Kidney glomerular epithelial cell (primary cell): ENCODE measurements at regions not wholly inside any gene's neighbourhood (a gene's known extent, or its start where the extent isn't known, plus 50 kb on each side); places are given as distances from the start of the nearest gene placed in this dataset.

Source experiments
- DNase-seq: peaks from one replicate; lab custom pipeline; 2025; lab: John Stamatoyannopoulos, UW

- DNase-seq: no peak
Measured at GRCh38 chr18:60775978-60776377, 403.4 kb upstream of the MC4R start.

GRCh38 chr18:60784161-60784560, 411.6 kb upstream of the MC4R start:
- no peak for DNase-seq

- no peak for DNase-seq
Measured at GRCh38 chr18:60794802-60795201, 422.2 kb upstream of the MC4R start.

GRCh38 chr18:60804415-60804814, 431.8 kb upstream of the MC4R start:
- no peak for DNase-seq

GRCh38 chr18:60809937-60810336, 437.4 kb upstream of the MC4R start:
- DNase-seq: no peak

- no peak for DNase-seq
Measured at GRCh38 chr18:60812921-60813320, 440.3 kb upstream of the MC4R start.

GRCh38 chr18:60826346-60826745, 453.8 kb upstream of the MC4R start:
- DNase-seq: no peak

- DNase-seq: no peak
Measured at GRCh38 chr18:60831971-60832370, 459.4 kb upstream of the MC4R start.

GRCh38 chr18:60838677-60839076, 466.1 kb upstream of the MC4R start:
- no peak for DNase-seq

GRCh38 chr18:60846396-60846795, 473.8 kb upstream of the MC4R start:
- no peak for DNase-seq

- DNase-seq: no peak
Measured at GRCh38 chr18:60847517-60847916, 474.9 kb upstream of the MC4R start.

GRCh38 chr18:60861575-60861974, 471.7 kb upstream of the CDH20 start:
- peak; percentile 28 for DNase-seq

- DNase-seq: no peak
Measured at GRCh38 chr18:60862988-60863387, 470.2 kb upstream of the CDH20 start.

GRCh38 chr18:60865801-60866200, 467.4 kb upstream of the CDH20 start:
- no peak for DNase-seq

- DNase-seq: no peak
Measured at GRCh38 chr18:60870261-60871153, 462.7 kb upstream of the CDH20 start.

- no peak for DNase-seq
Measured at GRCh38 chr18:60872434-60872833, 460.8 kb upstream of the CDH20 start.

GRCh38 chr18:60873708-60874107, 459.5 kb upstream of the CDH20 start:
- DNase-seq: no peak

GRCh38 chr18:60875957-60876507, 457.2 kb upstream of the CDH20 start:
- DNase-seq: no peak

GRCh38 chr18:60880184-60880583, 453.0 kb upstream of the CDH20 start:
- no peak for DNase-seq

GRCh38 chr18:60883587-60883986, 449.6 kb upstream of the CDH20 start:
- no peak for DNase-seq

GRCh38 chr18:60888071-60888624, 445.1 kb upstream of the CDH20 start:
- no peak for DNase-seq

- DNase-seq: no peak
Measured at GRCh38 chr18:60889442-60889841, 443.8 kb upstream of the CDH20 start.

GRCh38 chr18:60891936-60892335, 441.3 kb upstream of the CDH20 start:
- no peak for DNase-seq
